Stimulated activated CD8-positive, alpha-beta memory T cell treated with anti-CD3 and anti-CD28 coated beads, Interleukin-4, amount 100 ng/mL, for 48 hours (primary cell): ENCODE measurements at regions not wholly inside any gene's neighbourhood (a gene's known extent, or its start where the extent isn't known, plus 50 kb on each side); places are given as distances from the start of the nearest gene placed in this dataset.

Source experiments
- DNase-seq: peaks from one replicate; pipeline ENCODE4 v3.0.0-alpha.2; 2020

GRCh38 chr2:8398040-8398668 is 283.7 kb upstream of the ID2 start:
- DNase-seq = no peak

DNA sequence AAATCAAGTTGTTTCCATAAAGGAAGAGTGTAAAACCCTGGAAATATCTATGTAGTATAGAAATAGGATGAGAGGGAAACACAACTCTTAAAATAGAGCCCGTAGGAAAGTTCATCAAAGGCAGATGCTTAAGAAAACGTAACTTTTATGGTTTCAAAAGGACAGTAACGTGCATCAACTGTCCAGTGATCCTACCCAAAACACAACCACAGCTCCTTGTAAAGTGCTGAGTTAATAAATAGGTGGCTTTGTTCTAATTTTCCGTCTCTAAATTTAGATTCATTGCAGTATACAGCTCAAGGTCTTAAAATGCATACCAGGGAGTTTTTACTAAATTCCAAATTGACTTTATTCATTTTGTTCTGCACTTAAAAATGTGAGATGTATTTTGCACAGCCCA is 282.1 kb upstream of the ID2 start:
- DNase-seq = no peak

GRCh38 chr2:8400196-8400595 is 281.7 kb upstream of the ID2 start:
- DNase-seq = no peak

DNA sequence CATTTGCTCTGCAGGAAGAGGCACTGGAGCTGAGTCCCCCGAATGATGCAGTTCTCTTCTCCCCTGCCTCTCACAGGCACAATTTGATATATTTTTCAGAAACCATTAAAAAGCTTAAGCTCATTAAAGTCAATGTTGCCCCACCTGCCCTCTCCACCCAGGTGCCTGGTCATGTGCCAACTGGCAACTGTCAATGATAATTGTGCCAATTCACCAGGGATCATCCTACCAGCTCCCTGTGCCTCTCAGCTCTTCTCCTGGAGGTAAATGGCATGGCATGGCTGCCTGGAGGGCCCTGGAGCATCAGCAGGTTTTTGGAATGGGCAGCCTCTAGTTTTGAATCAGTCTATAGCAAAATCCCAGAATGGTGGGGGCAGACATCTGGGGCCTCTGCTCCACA is 279.6 kb upstream of the ID2 start:
- no peak for DNase-seq

DNA sequence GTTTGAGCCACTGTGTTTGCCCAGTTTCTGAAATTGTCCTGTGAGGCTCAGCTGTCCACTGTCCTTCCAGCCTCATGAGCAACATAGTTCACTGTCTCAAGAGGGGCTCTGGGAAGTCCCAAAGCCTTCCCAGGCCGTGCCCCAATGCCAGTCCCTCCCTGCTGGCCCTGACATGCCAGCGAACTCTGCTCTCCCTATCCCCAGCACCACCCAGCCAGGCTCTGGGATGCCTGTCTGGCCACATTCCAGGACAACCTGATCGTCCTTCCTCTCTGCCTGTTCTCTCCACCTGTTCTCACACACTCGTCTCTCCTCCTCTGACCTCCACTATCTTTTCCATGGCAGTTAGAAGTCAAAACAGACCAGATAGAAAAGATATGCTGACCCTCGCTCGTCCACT is 278.0 kb upstream of the ID2 start:
- no peak for DNase-seq

DNA sequence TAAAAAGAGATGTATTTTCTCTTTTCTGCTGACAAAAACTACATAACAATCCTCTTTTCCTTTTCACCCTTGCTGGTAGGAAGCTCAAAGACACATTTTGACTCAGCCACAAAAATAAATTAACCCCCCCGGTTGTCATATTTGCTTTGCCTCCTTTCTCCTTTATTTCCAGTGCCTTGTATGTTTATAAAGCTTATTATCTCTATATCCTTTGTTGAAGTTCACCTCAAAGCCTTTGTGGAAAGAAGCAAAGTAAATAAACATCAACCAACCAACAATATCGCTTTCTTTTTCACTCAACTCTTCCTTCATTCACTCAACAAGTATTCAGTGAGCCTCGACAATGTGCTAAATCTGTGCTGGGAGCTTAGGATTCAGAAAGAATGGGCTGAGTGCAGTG is 276.5 kb upstream of the ID2 start:
- DNase-seq = no peak

GRCh38 chr2:8406271-8406670 is 275.6 kb upstream of the ID2 start:
- DNase-seq = no peak

DNA sequence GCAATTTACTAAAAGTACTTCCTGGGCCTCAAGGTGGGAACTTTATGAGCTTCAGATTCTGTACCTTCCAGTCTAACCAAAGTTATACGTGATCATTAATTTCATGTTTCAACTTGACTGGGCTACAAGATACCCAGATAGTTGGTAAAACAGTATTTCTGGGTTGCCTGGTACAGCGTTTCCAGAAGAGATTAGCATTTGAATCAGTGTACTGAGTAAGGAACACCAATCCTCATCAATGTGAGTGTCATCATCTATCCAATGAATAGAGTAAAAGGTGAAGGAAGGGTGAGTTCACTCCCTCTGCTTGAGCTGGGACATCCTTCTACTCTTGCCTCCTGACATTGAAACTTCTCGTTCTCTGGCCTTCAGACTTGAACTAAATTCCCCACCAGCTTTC is 274.5 kb upstream of the ID2 start:
- DNase-seq = no peak

GRCh38 chr2:8408560-8409460 is 273.0 kb upstream of the ID2 start:
- peak; percentile 78 for DNase-seq

- DNase-seq = no peak
Observed at GRCh38 chr2:8409461-8410260, 272.2 kb upstream of the ID2 start.

GRCh38 chr2:8412082-8412481 is 269.8 kb upstream of the ID2 start:
- no peak for DNase-seq

DNA sequence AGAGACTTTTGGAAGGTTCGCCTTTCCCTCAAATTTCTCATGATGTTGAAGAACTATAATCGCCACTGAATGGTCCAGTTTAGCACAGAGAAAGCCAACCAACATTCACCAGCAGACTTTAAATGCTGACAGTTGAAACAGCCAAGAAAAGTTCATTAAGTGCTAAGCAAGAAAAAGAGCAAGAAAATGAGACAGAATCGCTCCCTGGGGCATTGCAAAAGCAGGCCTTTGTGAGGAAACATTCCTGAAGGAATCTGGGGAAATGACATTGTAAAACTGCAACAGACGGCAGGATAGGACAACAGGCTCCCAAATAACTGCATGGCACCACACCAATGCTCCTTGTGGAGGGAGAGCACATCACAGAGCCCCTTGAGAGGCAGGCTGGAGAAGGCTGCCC is 269.3 kb upstream of the ID2 start:
- DNase-seq = no peak

- no peak for DNase-seq
Observed at GRCh38 chr2:8413589-8414135, 268.2 kb upstream of the ID2 start.

DNA sequence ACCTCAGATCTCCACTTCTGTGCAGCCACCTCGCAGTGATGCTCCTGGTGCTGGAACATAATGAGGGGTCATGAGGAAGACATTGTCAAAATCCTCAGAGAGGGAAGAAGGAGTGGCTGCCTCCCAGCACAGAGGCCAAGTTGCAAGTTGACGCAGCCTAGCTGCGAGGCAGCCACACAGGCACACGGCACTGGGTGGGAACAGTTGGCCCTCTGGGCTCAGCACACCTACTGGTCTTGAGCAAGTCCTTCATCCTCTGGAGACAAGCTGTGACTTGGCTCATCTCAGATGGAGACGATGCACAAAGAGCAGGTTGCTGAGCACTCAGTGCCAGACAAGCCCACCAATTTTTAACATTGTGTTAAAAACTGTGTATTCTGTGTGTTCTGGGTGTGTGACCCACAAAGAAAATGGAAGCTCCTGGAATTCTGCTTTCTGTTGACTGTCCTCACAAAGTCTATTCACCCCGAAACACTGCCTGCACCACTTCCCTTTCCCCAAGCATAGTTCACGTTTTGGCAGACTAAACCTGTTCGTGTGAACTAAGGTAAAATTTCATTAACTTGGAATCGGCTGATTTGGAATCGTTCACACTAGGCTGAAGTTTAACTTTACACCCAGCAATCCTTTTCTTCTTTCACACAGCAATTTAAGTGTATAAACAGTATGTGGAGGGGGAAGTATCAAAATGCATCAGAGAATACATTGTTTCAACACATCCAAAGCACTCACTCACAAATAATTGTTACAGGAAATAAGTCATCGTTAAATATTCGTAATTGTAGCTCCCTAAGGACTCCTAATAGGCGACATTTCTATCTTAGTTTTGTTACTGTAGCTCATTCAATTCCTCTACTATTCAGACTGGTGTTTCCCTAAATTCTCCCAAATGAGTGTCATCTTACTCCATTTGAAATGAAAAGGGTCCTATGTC is 266.6 kb upstream of the ID2 start:
- DNase-seq = no peak

DNA sequence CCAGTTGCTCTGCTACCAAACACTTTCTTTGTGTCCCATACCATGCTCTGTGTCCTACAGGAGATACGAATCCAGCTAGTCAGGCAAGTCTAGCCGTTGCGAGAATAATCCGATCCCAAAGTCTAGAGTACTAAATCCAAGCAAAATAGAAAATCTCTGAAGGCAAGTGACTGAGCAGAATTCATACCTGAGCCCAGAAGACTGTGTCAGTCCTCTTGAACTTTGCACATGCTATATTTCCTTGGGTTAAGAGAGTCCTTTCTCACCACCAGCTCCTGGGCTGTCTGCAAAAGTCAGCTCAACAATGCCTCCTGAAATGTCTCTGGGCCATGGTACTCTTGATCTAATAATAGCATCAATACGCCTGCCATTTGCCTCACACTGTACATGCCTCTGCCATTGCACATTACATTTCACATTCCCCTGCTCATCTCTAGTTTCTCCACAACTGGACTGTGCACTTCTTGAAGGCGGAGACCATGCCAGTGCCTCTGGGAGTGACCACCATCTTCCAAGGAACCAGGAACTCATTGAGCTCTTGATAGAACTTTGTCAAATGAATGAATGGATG is 265.8 kb upstream of the ID2 start:
- DNase-seq = no peak

- DNase-seq = no peak
Observed at GRCh38 chr2:8416849-8417832, 264.7 kb upstream of the ID2 start.

DNA sequence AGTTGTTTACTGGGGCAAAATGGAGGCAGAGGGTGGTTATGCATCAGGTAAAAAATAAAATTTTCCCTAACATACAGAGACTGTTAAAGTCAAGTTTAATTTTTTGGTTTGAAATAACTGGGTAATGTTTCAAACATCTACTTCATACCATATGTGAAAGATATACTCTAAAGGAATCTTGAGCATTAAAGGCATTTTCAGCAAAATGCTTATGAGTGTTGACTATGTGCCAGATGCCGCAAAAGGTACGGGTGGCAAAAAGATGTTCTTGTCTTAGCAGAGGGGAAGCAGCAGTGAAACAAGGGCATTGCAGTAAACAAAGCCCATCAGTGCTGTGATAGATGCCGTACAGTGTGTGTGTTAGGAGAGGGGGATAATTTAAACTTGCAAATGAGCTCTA is 263.1 kb upstream of the ID2 start:
- DNase-seq = no peak

GRCh38 chr2:8421658-8422449 is 260.0 kb upstream of the ID2 start:
- DNase-seq = no peak

DNA sequence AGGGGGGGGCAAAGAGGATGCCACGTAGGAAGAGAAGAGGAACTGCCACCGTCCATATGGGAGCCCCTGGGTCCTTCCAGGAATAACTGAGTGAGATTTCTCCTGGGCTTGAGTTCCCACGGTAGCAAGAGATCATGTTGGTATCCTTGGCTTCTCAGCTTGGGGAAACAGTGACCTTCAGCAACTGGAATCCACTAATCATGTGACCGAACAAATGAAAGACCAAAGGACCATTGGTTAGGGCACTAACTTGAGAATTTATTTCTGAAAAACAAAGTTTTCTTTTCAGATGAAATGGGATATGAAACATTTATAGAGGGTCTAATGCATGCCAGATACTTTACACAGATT is 259.4 kb upstream of the ID2 start:
- DNase-seq = no peak
